ENCODE measurements at regions not wholly inside any gene's neighbourhood (a gene's known extent, or its start where the extent isn't known, plus 50 kb on each side); places are given as distances from the start of the nearest gene placed in this dataset.

DNA sequence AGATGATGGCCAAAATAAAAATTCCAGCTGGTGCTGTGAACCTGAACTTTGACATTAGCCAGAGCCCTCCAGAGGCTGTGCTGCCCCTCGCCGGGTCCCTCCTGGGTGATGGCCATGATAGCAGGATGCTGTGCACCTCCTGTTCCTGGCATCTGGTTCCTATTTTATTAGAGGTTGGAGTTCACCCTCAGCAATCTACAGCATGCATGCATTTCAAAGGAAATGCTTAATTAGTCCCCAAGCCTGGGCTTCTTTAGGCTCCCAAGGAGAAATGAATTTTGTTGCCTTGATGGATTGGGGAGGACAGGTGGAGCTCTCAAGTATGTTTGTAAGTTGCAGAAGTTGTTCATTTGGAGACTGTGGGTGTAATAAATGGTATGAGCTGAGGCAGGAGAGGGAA is 166.9 kb downstream of the GLI2 start:
- H3K27me3 ChIP-seq (replicated peaks; ENCODE audit: control insufficient read depth, insufficient read depth, low read length), result peaks cover 2% of the 10 kb centered on the region; the same call in 1 of the 2 replicates
- H3K36me3 ChIP-seq (ENCODE audit: control insufficient read depth, insufficient read depth, low read length), result no peaks in the 10 kb centered on the region
- TF ChIP-seq, protein P1, sequence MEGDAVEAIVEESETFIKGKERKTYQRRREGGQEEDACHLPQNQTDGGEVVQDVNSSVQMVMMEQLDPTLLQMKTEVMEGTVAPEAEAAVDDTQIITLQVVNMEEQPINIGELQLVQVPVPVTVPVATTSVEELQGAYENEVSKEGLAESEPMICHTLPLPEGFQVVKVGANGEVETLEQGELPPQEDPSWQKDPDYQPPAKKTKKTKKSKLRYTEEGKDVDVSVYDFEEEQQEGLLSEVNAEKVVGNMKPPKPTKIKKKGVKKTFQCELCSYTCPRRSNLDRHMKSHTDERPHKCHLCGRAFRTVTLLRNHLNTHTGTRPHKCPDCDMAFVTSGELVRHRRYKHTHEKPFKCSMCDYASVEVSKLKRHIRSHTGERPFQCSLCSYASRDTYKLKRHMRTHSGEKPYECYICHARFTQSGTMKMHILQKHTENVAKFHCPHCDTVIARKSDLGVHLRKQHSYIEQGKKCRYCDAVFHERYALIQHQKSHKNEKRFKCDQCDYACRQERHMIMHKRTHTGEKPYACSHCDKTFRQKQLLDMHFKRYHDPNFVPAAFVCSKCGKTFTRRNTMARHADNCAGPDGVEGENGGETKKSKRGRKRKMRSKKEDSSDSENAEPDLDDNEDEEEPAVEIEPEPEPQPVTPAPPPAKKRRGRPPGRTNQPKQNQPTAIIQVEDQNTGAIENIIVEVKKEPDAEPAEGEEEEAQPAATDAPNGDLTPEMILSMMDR (IDR thresholded peaks at IDR 0.05; ENCODE audit: insufficient read depth, low read length, poor library complexity, severe bottlenecking), result no peak
- DNase-seq (ENCODE audit: extremely low read depth, insufficient read length), result no peak
- H3K4me3 ChIP-seq (replicated peaks; ENCODE audit: low read depth, low read length), result no peak overlapping the region

DNA sequence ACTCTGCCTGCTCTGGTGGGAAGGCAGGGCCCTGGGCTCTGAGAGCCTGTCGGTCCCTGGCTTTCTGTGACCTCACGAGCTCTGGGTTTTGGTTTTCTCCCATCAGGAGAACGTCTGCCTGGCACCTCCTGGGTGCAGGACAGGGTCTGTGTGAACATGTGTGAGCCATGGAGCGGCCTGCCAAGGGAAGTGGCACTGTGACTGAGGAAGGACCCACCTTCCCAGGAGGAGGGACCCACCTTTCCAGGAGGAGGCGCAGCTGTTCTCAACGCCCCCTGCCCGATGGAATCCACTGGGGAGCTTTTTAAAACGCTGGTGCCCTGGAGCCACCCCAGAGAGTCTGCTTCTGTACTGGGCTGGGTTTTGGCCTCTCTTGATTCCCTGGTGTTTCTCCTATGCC is 168.7 kb downstream of the GLI2 start:
- TF ChIP-seq, protein P1 (IDR thresholded peaks at IDR 0.05; ENCODE audit: insufficient read depth, low read length, poor library complexity, severe bottlenecking), result no peak
- Histone ChIP-seq H3K27me3 (replicated peaks; ENCODE audit: control insufficient read depth, insufficient read depth, low read length) (peaks cover 2% of the 10 kb centered on the region; the same call in 1 of the 2 replicates), H3K36me3 (ENCODE audit: control insufficient read depth, insufficient read depth, low read length) (no peaks in the 10 kb centered on the region), H3K4me3 (replicated peaks; ENCODE audit: low read depth, low read length) (no peak overlapping the region)
- DNase-seq (ENCODE audit: extremely low read depth, insufficient read length), result no peak

DNA sequence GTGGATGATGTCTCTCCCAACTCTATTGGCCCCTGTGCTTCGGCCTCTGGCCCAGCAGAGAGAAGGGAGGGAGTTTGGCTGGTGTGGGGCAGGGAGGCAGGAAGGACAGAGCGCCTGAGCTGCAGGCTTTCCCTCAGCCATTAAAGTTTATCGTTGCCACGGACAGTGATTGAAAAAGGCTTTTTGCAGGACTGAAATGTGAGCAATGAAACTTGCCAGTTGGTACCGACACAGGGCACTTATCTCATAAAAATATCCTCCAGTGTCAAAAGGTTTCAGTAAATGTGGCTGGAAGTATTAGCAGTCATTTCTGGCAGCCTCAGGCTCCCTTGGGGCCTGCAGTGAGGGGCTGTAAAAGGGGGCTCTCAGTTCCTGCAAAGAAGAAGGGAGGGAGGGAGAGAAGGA is 169.2 kb downstream of the GLI2 start:
- no peak for DNase-seq (ENCODE audit: extremely low read depth, insufficient read length)
- peaks cover 2% of the 10 kb centered on the region; the same call in 1 of the 2 replicates for H3K27me3 ChIP-seq (replicated peaks; ENCODE audit: control insufficient read depth, insufficient read depth, low read length)
- H3K4me3 ChIP-seq (replicated peaks; ENCODE audit: low read depth, low read length), result no peak overlapping the region
- H3K36me3 ChIP-seq (ENCODE audit: control insufficient read depth, insufficient read depth, low read length), result no peaks in the 10 kb centered on the region
- TF ChIP-seq, protein P1 (IDR thresholded peaks at IDR 0.05; ENCODE audit: insufficient read depth, low read length, poor library complexity, severe bottlenecking), result no peak

DNA sequence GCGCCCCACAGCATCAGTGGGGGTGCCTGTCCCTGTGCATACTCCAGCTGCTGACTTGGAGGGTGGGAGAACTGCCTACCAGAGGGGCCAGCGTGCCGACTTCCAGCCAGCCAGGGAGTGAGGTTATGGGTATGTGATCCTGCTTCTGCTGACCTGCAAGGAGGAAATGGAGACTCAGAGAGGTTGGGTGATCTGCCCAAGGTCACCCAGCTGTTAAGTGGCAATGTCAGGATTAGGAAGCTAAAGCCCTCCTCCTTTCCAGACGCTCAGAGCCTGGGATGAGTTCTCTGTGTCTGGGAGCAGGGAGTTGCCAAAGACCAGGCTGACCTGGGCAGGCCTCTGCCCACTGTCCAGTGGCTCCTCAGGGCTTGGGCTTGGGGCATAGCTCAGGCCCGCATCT is 169.6 kb downstream of the GLI2 start:
- DNase-seq (ENCODE audit: extremely low read depth, insufficient read length), result no peak
- Histone ChIP-seq H3K4me3 (replicated peaks; ENCODE audit: low read depth, low read length) (no peak overlapping the region), H3K27me3 (replicated peaks; ENCODE audit: control insufficient read depth, insufficient read depth, low read length) (peaks cover 2% of the 10 kb centered on the region; the same call in 1 of the 2 replicates), H3K36me3 (ENCODE audit: control insufficient read depth, insufficient read depth, low read length) (no peaks in the 10 kb centered on the region)
- TF ChIP-seq, protein P1 (IDR thresholded peaks at IDR 0.05; ENCODE audit: insufficient read depth, low read length, poor library complexity, severe bottlenecking), result no peak

DNA sequence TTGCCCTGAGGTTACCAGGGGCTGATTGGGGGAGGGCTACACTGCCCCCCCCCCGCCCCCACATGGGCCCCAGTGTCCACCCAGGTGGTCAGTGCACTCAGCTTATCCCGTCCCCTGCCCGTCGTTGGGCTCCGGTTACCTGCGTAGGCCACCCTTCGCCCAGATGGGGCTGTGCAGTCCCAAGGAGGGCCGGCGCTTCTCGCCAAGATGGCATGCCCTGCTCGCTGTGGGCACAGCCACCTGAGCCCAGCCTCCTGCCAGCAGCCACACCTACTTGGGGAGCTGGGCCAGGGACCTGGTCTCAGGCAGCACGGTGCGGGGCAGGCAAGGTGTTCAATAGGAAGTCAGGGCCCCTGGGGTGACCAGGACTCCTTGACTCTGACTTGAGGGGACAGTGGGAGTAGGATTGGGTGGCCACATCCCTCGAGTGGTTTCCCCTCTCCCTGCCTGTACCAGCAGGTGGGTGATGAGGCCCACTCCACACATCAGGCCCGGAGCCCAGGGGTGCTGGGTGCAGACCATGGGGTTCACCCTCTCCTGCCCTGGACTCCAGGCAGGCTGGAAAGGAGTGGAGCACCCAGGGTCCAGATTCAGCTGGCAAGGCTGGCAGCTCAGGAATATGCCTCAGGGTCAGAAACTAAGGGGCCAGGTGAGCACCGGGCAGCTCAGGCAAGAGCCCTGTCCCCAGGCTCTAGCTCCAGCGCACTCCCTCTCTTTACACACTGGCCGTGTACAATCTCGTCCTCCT is 170.3 kb downstream of the GLI2 start:
- no peak for DNase-seq (ENCODE audit: extremely low read depth, insufficient read length)
- Histone ChIP-seq H3K36me3 (ENCODE audit: control insufficient read depth, insufficient read depth, low read length) (no peaks in the 10 kb centered on the region), H3K27me3 (replicated peaks; ENCODE audit: control insufficient read depth, insufficient read depth, low read length) (peaks cover 2% of the 10 kb centered on the region; the same call in 1 of the 2 replicates), H3K4me3 (replicated peaks; ENCODE audit: low read depth, low read length) (no peak overlapping the region)
- TF ChIP-seq, protein P1 (IDR thresholded peaks at IDR 0.05; ENCODE audit: insufficient read depth, low read length, poor library complexity, severe bottlenecking), result no peak

Data from GM06990 (cell line).